NCI-H2227 treated with DMSO at 0.1 percent for 48 hours (cell line): ENCODE measurements at regions not wholly inside any gene's neighbourhood (a gene's known extent, or its start where the extent isn't known, plus 50 kb on each side); places are given as distances from the start of the nearest gene placed in this dataset.

ENCODE experiments used
- DNase-seq: peaks from one replicate; lab custom pipeline; 2025; lab: John Stamatoyannopoulos, UW

DNA sequence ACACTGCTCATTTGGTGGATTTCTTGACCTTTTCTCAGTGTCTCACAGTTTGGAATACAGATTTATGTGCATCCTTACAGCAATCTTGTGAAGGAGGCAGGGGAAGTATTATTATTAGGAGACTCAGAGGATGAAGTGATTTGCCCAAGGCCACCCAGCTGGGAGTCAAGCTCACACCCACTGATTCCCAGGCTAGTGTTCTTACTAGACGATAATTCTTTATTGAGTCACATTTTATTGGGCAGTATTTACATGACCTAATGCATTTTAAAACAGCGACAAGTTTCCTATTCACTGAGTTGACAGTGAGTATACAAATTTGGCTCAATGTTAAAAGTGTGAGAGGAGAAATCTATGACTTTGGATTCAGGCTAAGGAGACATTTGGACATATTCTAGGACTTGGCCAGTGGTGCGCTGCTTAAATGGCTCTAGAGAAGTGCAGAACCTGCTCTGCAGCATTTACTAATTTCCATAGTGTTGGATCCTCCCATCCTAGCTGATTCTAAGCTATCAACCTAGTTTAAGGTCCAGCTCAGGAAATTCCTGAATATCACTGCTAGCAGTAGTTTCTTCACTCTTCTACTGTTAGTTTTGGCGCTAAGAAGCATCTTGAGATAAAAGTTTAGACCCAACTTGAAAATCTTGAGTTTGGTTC, 199.3 kb downstream of the MTX2 start:
- DNase-seq = no peak

DNA sequence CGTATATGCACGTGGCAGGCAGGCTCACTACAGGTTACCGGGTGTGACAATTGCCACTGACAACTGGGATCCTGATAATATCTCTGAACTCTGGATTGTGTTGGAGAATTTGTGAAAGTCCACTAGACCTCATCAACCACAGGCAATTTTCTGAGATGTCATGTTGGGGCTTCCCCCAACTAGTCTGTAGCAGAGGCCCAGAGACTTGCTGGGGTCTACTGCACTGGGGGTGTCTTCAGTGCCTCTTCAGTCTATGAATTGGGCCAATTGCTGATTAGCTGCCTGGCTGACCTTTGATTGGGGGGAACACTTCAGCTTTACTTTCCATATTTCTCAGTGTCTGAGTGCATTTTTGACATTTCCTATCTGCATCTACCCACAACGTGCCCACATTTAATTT, 201.5 kb downstream of the MTX2 start:
- DNase-seq = no peak

DNA sequence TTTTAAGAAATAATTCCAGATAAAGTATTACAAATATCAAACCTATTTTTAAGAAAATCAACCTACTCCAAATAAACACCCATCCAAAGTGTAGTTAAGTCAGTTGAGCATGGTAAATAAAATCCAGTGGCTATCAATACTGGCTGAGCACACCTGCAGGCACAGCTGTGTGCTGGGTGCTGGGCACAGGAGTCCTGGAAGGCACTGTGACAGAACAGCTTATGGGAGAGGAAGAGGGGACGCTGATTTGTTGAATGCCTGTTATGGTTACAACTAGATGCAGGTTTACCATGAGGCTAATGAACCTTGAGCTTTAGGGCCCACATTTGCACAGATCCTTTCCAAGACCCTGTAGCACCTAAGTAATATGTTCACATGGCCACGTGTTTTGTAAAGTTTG, 202.7 kb downstream of the MTX2 start:
- DNase-seq = no peak

DNA sequence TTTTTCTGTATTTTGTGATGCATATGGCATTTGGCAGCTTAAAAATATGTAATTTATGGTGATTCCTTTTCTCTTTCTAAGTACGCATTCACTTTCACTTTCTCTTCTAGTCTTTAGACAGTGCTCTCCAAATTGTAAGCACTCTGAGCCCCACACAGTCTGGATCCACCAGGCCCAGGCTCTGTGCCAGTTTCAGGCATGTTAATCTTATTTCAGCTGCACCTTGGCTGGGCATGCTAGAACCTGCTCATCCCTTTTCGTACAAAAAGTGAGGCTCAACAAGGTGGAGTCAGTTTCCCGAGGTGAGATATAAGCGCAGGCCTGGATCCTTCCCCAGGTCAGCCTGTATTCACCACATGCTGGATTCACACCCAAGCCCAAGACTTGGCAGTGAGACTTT, 203.9 kb downstream of the MTX2 start:
- DNase-seq = no peak

DNA sequence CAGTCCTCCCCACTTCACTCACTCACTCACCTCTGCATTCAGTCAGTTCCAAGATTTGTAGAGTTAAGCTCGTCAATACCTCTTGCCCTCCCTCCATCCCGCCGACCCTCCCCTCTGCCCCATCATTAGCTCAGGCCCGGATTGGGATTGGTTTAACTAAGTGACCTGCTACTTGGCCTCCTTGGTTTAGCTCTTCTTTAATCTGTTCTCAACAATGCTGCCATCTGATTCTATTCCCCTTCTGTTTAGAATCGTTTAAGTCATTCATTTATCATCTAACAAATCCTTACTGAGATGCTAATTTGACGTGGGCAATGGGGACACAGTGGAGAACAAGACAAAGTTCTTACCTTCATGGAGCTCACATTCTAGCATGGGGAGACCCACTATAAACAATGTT, 204.6 kb downstream of the MTX2 start:
- DNase-seq = no peak

DNA sequence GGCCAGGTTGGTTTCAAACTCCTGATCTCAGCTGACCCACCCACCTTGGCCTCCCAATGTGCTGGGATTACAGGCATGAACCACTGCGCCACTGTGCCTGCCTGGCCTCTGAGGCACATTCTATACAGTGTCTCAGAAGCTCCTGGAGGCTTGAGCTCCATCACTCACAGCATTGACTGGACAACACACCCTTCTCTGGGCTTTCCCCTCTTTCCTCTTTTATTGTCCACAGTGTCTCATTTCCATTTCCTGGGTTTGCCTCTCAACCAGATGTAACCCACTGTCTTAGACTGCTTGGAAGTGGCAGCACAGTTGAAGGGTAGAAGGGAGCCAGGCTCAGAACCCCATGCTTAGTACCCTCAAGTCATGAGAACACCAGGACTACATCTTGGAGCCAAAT, 208.1 kb downstream of the MTX2 start:
- no peak for DNase-seq

DNA sequence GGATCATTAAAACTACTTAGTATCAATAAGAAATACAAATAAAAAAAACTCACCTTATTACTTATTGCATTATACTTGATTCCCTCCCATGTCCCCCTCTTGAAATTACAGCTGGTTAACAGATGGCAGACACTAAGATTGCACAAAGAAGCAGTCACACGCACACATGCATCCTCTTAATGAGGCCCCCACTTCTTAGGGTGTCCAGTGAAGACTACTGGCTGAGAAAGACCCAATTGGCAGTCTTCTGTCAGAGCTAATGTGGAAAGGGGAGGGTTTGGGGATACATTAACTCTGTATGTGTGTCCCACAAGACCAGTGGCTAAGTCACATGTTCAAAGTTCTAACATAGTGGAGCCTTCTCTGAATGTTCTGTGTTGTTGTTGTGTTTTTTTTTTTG, 210.7 kb downstream of the MTX2 start:
- no peak for DNase-seq

DNA sequence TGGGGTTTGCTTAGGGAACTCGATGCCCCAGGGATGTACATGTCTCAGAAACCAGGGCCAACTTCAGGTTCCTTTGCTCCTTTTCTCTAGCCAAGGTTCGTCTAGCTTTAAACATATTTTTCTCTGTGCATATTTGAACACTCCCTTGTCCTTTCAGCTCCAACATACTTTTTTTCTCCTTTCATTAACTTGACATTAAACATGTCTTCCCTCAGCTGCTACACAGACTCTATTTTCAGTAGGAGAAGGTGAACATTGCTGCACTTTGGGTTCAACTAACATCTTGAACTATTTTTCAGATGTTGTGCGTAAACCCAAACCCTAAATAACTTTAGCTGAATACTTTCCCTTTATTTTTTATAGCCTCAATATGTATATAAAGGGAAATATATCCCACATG, 212.9 kb downstream of the MTX2 start:
- DNase-seq = no peak

DNA sequence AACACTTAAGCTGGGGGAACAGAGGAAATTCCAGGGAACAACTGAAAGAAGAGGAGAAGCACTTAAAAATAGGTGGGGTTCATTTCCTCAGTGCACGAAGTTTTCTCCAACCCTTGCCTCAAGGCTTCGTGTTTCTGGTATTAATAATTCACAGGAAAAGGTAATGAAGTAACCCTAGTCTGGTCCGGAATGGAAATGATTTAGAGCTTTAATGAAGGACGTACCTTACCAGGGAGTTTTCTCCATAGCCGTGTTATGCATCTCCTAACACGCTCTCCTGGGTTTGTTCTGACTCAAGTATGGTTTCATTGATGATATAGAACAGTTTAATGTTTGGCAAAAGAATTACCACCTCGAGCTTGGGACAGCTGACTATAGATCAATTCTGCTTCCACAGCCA, 214.2 kb downstream of the MTX2 start:
- DNase-seq = no peak

DNA sequence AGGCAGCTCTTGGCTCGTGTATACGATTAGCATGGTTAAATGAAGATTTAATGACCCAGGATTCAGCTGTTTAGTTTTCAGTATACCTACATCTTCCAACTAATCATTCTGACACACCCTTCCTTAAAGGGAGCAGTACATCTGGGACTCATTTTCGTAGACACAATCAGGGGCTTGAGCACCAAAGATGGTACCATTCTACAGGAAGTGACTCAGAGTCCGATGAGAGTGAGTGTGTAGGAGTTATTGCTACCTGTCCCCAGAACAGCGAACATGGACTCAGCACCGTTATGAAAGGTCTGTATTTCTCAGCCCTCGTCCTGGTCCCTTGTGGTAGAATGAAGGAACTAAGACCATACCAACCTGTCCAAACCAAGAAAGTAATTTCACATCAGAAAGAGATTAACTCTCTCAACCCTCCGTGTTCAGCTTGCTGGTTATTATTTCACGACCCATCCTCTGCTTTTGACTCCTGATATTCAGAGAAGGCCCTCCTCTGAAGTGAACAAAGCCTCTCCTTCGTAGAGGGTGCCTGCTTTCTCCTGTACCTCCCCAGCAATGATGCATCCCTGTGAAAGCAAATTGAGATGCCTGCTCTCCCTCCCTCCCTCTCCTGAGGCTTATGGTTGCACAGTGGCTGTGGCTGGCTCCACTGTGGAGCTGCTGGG, 214.8 kb downstream of the MTX2 start:
- no peak for DNase-seq

DNA sequence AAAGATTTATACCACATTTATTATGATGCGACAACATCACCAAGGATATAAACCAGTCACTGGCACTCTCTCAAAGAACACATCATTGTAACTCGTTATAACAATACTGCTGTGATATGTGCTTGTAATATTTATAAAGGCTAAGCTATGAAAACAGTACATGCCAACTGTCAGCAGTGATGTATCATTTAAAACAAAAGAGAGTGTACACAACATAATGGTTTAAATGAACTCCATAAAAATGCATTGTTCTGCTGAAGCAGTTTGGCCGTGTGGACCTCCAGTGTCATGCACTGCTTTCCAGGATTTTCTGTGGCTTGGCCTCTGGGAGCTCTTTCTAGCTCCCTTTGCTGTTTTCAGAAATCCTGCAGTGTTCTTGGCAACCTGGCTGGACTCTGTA, 215.6 kb downstream of the MTX2 start:
- no peak for DNase-seq

DNA sequence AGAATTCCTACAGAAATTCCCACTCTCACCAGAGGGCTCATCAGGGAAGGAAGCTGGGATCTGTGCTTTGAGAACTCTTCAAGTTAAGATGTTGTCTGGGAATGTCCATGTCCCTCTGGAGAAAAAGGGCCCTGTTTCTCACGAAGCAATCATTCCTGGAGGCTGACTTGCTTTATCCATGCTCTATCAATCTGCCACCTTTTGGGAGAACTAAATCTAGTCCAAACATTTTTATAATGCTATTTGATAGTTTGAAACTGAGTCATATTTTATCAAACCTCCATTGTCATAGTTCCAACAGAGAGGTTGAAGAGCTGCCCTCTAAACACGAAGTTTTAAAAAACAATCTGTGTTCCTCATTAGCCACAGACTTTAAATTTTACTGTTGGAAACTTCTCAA, 219.2 kb downstream of the MTX2 start:
- DNase-seq = no peak

DNA sequence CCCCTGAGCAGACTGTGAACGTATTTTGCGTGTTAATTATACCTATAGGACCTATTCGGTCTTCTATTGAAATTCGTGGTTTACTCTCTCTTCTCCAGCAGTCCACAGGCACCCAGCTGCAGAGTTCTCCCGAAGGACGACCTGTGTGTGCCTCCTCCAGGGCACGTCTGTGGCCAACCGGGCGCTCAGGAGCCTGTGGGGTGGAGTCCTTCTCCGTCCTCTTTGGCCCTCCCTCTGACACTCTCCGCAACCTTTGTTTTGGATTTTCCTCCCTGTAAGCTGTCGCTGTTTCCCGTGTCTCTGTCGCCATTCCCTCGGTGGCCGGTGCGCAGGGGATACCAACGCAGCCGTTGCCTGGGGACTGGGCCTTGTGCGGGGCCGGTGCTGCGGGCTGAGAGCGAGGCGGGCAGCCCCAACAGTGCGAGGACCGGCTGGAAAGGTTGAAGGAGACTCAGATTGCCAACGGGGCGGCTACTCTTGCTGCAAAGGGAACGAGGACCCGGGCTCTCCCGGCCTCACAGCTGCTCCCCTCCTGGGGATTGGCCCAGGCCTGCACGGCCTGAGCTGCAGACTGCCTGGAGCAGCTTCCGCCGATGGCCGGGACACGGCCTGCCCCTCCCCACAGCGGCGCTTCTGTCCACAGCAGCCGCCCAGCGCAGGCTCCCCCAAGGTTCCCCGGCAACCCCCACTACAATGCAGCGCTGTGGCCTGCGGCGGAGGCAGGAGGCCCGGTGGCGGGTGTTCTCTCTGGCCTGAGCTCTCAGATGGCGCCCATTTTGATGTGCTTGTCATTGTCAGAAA, 221.0 kb downstream of the MTX2 start:
- DNase-seq = peak; percentile 21

DNA sequence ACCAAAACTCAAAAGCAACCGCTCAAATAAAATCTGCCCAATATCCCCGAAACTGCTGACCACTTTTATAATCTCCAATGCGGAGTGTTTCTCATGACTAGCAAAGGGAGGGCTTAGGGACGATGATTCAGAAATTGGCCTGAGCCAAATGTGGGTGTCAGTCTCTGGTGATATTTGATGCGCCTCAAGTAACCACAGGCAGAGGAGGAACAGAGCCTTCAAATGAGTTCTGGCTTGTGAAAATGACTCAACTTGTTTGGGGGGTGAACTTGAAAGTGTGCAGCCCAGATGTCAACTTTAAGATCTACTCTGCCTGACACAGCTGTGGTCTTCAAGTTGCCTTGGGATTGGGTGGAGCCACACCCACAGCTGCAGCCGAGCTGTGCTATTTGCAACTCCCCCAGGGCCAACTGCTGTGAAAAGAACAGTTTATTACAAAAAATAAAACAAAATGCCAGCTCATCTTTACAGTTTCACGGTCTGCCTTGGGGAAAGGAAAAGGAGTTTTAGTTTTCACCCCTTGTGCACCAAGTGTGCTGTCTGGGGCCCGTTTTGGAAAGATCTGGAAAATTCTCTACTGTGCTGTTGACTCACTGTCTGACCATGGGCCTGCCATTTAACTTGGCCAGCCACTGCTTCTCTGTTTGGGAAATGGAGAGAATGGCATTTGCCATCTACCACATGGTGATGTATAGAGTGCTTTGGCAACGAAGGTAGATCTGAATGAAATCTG, 222.1 kb downstream of the MTX2 start:
- DNase-seq = no peak

DNA sequence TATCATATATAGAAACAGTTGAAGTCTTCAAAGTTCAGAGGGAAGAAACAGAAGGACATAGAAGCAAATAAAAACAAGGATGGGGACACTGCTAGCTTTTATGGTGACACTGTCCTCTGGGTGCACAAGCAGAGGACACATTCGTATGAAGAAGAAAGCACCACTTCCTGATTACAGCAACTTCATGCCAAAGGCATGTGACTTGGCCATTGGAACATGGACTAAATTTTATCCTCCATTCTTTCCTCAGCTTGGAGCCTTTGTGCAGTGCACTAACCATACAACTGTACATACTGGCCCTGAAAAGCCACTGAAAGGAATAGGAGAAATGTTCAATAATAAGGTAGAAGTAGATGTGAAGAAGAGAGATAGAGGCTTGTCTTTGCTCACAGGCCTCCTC, 223.3 kb downstream of the MTX2 start:
- DNase-seq = no peak

DNA sequence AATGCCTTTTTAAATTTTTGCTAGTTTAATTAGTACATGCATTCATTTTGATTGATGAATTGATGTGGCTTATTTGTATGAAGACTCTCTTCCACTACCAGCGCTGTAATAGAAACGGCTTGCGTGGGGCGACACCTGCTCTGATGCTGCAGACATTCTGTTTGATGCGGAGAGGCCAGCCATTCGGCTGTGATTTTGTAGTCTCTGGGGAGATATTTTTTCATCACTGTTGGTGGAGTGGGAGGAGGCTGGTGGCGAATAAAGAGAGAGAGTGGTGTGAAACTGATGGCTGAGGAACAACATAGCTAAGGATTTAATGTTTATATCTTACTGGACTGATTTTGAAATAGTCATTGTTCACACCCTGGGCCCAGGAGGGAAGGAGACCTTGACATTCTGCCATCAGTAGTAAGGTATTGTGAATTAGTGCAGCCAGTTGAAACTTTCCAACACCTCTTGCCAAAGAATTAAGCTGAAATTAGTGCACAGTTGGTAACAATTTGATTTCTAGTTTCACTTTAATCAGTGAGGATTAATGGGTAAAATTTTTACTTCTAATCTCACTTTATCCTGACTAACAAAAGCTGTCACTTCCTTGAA, 224.1 kb downstream of the MTX2 start:
- DNase-seq = no peak

DNA sequence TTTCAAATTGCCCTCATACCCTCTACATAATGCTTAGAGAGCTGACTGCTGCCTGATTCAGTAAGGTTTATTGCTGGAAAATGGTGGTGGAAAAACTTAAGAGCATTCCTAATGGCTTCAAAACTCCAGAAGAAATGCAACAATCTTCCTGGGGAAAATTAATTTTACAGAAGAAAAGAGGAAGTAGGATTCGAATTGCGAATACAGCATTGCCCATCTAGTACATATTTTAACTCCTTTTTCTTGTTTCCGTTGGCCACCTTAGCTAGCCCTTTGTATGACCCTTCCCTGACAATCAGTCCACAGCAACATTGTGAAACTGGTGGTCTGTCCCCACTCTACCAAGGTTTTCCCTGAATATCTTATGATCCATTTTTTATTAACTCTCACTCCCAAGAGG, 224.7 kb downstream of the MTX2 start:
- no peak for DNase-seq

DNA sequence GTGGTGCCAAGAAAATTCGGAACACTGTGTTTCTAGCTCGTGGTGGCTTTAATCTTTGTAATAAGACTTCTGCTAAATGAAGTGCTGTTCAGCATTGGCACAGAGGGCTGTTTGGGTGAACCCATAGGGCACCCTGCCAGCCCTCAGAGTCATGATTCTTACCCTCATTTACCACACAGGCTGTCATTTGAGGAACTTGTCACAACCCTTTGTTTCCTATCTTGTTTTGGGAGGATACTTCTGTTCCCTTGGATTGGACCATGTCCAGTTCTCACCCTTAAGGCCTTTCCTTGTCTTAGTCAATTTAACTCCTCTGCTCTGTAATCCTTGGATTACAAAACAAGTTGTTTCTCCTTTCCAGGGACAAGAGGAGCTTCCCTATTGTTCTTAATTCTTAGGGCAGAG, 225.7 kb downstream of the MTX2 start:
- no peak for DNase-seq

DNA sequence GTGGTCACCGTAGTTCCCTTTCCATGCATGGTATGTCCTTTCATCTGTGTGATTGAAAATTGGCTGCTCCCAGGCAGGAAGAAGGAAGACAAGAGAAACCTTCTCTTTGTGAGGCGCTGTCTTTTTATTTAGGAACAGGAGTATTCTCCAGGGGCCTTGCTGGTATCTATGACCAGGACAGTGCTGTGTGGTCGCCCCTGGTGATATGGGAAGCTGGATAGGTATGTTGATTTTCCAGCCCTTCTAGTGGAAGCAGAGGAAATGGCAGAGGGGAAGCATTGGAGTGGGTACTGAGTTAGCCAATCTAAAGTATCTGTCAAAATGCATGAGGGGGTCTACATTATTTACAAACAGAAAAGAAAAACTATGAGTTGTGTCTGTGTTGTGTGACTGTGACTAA, 226.6 kb downstream of the MTX2 start:
- DNase-seq = no peak

DNA sequence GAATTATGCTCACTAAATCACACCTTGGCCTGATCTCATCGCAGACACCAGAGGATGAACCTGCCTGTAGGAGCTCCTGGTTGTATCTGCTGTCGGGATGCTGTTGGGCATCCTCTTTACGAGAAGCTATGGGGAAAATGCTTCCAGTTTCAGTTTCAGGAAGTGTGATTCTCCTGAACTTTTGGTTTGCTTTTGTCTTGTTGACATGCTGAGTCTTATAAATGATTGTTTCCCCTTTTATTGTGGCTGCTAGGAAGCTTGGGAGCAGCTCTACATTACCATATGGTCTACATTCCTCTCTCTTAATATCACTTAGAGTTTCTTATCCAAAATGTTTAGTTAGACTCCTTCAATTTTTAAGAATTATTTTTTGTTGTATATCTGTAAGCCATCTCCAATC, 227.5 kb downstream of the MTX2 start:
- DNase-seq = no peak

DNA sequence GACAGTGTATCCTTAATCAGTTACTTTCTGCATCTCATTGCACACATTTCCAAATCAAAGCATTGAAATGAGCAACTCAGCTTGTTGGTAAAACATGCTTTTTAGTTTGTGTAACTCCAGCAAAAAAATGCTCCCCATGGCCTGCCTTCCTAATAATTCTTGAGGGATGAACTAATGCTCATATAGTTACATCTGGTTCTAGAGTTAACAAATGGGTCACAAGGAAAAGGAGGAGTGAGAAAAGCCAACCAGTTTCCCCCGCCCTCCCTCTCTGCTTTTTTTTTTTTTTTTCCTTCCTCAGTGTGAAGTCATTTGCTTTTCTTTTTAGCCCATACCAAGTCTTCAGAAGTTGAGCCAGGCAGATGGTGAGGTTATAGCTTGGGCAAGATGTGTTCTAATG, 231.7 kb downstream of the MTX2 start:
- DNase-seq = no peak

DNA sequence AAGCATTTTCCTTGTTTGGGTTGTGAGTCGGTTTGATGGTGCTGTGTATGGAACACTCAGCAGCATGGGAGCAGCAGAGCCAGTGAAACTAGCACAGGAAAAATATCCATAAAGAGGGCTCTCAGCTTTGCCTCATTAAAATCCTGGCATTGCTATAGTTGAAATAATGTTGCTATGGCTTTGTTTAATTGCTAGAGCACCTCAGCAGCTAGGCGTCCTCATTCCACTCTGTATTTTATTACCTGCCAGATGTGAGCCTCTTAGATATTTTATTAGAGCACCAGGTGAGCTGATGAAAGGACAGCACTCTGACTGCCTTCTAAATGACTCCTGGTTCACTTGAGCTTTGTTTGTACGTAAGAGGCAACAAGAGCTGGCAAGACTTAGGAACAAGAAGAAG, 232.4 kb downstream of the MTX2 start:
- DNase-seq = no peak
